ENCODE measurements at regions not wholly inside any gene's neighbourhood (a gene's known extent, or its start where the extent isn't known, plus 50 kb on each side); places are given as distances from the start of the nearest gene placed in this dataset.

GRCh38 chr9:115775659-115776058, 377.9 kb upstream of the PAPPA start:
- no peaks in the 10 kb centered on the region for H3F3A ChIP-seq (ENCODE audit: low read depth)
- no peaks in the 10 kb centered on the region for H3K9me3 ChIP-seq (ENCODE audit: insufficient read depth, low read depth, low read length)
- no peak overlapping the region for H3K4me2 ChIP-seq (ENCODE audit: low read depth, low read length, poor library complexity, severe bottlenecking)
- no peaks in the 10 kb centered on the region for H4K20me1 ChIP-seq (ENCODE audit: insufficient read depth, low read length, poor library complexity, severe bottlenecking)
- H3K9me2 ChIP-seq (replicated peaks; ENCODE audit: low read depth, low read length), result no peaks in the 10 kb centered on the region
- no peak overlapping the region for H3K9ac ChIP-seq (ENCODE audit: low read depth, low read length, poor library complexity, severe bottlenecking)
- no peak overlapping the region for H3K4me3 ChIP-seq (ENCODE audit: low read length, poor library complexity, severe bottlenecking)
- H3K79me2 ChIP-seq (ENCODE audit: insufficient read depth, low read length), result no peaks in the 10 kb centered on the region
- no peaks in the 10 kb centered on the region for H3K4me1 ChIP-seq (ENCODE audit: insufficient read depth, low read length, poor library complexity, severe bottlenecking)
- no peaks in the 10 kb centered on the region for H3K36me3 ChIP-seq (ENCODE audit: insufficient read depth, low read length)
- TF ChIP-seq EZH2phosphoT487 (IDR thresholded peaks at IDR 0.05; ENCODE audit: borderline replicate concordance), result no peak
- TF ChIP-seq, protein P1, sequence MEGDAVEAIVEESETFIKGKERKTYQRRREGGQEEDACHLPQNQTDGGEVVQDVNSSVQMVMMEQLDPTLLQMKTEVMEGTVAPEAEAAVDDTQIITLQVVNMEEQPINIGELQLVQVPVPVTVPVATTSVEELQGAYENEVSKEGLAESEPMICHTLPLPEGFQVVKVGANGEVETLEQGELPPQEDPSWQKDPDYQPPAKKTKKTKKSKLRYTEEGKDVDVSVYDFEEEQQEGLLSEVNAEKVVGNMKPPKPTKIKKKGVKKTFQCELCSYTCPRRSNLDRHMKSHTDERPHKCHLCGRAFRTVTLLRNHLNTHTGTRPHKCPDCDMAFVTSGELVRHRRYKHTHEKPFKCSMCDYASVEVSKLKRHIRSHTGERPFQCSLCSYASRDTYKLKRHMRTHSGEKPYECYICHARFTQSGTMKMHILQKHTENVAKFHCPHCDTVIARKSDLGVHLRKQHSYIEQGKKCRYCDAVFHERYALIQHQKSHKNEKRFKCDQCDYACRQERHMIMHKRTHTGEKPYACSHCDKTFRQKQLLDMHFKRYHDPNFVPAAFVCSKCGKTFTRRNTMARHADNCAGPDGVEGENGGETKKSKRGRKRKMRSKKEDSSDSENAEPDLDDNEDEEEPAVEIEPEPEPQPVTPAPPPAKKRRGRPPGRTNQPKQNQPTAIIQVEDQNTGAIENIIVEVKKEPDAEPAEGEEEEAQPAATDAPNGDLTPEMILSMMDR (conservative IDR thresholded peaks at IDR 0.05; ENCODE audit: low read length), result no peak
- H3K27me3 ChIP-seq (ENCODE audit: insufficient read depth, low read length, poor library complexity, severe bottlenecking), result no peaks in the 10 kb centered on the region
- no peak overlapping the region for H2AFZ ChIP-seq (ENCODE audit: low read length)

- no peaks in the 10 kb centered on the region for H4K20me1 ChIP-seq (ENCODE audit: insufficient read depth, low read length, poor library complexity, severe bottlenecking)
Measured at GRCh38 chr9:115777610-115778009, 376.0 kb upstream of the PAPPA start.

GRCh38 chr9:115781070-115781736, 372.4 kb upstream of the PAPPA start:
- Histone ChIP-seq H3K4me3 (ENCODE audit: low read length, poor library complexity, severe bottlenecking) (no peak overlapping the region), H4K20me1 (ENCODE audit: insufficient read depth, low read length, poor library complexity, severe bottlenecking) (no peaks in the 10 kb centered on the region), H3K4me2 (ENCODE audit: low read depth, low read length, poor library complexity, severe bottlenecking) (no peak overlapping the region), H3K4me1 (ENCODE audit: insufficient read depth, low read length, poor library complexity, severe bottlenecking) (no peaks in the 10 kb centered on the region), H2AFZ (ENCODE audit: low read length) (no peak overlapping the region), H3K9me2 (replicated peaks; ENCODE audit: low read depth, low read length) (no peaks in the 10 kb centered on the region), H3F3A (ENCODE audit: low read depth) (no peaks in the 10 kb centered on the region), H3K27me3 (ENCODE audit: insufficient read depth, low read length, poor library complexity, severe bottlenecking) (no peaks in the 10 kb centered on the region), H3K79me2 (ENCODE audit: insufficient read depth, low read length) (no peaks in the 10 kb centered on the region), H3K36me3 (ENCODE audit: insufficient read depth, low read length) (no peaks in the 10 kb centered on the region), H3K9ac (ENCODE audit: low read depth, low read length, poor library complexity, severe bottlenecking) (no peak overlapping the region), H3K9me3 (ENCODE audit: insufficient read depth, low read depth, low read length) (0 out of 2 replicates have a peak, but pooled peaks cover 4% of the 10 kb centered on the region)
- TF ChIP-seq, protein P1 (conservative IDR thresholded peaks at IDR 0.05; ENCODE audit: low read length), result no peak

More at GRCh38 chr9:115777610-115778009, 376.0 kb upstream of the PAPPA start:
- TF ChIP-seq, protein P1 (conservative IDR thresholded peaks at IDR 0.05; ENCODE audit: low read length), result no peak
- TF ChIP-seq EZH2phosphoT487 (IDR thresholded peaks at IDR 0.05; ENCODE audit: borderline replicate concordance), result no peak
- H3K79me2 ChIP-seq (ENCODE audit: insufficient read depth, low read length), result no peaks in the 10 kb centered on the region
- H3K36me3 ChIP-seq (ENCODE audit: insufficient read depth, low read length), result no peaks in the 10 kb centered on the region
- H3K4me1 ChIP-seq (ENCODE audit: insufficient read depth, low read length, poor library complexity, severe bottlenecking), result no peaks in the 10 kb centered on the region
- H3K9me3 ChIP-seq (ENCODE audit: insufficient read depth, low read depth, low read length), result 0 out of 2 replicates have a peak, but pooled peaks cover 4% of the 10 kb centered on the region
- no peak overlapping the region for H3K9ac ChIP-seq (ENCODE audit: low read depth, low read length, poor library complexity, severe bottlenecking)
- H3K27me3 ChIP-seq (ENCODE audit: insufficient read depth, low read length, poor library complexity, severe bottlenecking), result no peaks in the 10 kb centered on the region
- no peak overlapping the region for H2AFZ ChIP-seq (ENCODE audit: low read length)
- H3F3A ChIP-seq (ENCODE audit: low read depth), result no peaks in the 10 kb centered on the region
- H3K9me2 ChIP-seq (replicated peaks; ENCODE audit: low read depth, low read length), result no peaks in the 10 kb centered on the region
- H3K4me2 ChIP-seq (ENCODE audit: low read depth, low read length, poor library complexity, severe bottlenecking), result no peak overlapping the region
- H3K4me3 ChIP-seq (ENCODE audit: low read length, poor library complexity, severe bottlenecking), result no peak overlapping the region

Measured in Loucy (cell line).